HEK293T (cell line): ENCODE measurements at regions not wholly inside any gene's neighbourhood (a gene's known extent, or its start where the extent isn't known, plus 50 kb on each side); places are given as distances from the start of the nearest gene placed in this dataset.

Experiments used
- SUZ12 ChIP-seq: fragments of 450-650 bp; IDR thresholded peaks from 2 replicates; pipeline ENCODE4 v1.6.1; 2016; ENCODE audit warnings: mild to moderate bottlenecking
- TARDBP ChIP-seq: fragments of 450-650 bp; IDR thresholded peaks from 2 replicates; pipeline ENCODE4 v1.6.1; 2016
- ZNF384 ChIP-seq: fragments of 450-650 bp; IDR thresholded peaks from 2 replicates; pipeline ENCODE4 v1.6.1; 2016

GRCh38 chr6:921400-921799 is 228.5 kb upstream of the EXOC2 start:
- no peak for TF ChIP-seq ZNF384
- no peak for TF ChIP-seq TARDBP
- TF ChIP-seq SUZ12: no peak
